BLaER1 (cell line): ENCODE measurements at regions not wholly inside any gene's neighbourhood (a gene's known extent, or its start where the extent isn't known, plus 50 kb on each side); places are given as distances from the start of the nearest gene placed in this dataset.

Experiments used
- H3K27ac ChIP-seq: shearing (Covaris generic); formaldehyde crosslinking; 2 replicates; pipeline ENCODE4 v1.8.1; 2022
- H3K27me3 ChIP-seq: shearing (Covaris generic); formaldehyde crosslinking; 2 replicates; pipeline ENCODE4 v1.8.1; 2022
- H3K36me3 ChIP-seq: shearing (Covaris generic); formaldehyde crosslinking; 2 replicates; pipeline ENCODE4 v1.8.1; 2022
- H3K4me1 ChIP-seq: shearing (Covaris generic); formaldehyde crosslinking; 2 replicates; pipeline ENCODE4 v1.8.1; 2022
- H3K4me2 ChIP-seq: shearing (Covaris generic); formaldehyde crosslinking; 2 replicates; pipeline ENCODE4 v1.8.1; 2022
- H3K4me3 ChIP-seq: shearing (Covaris generic); formaldehyde crosslinking; 2 replicates; pipeline ENCODE4 v1.8.1; 2022
- H3K9ac ChIP-seq: shearing (Covaris generic); formaldehyde crosslinking; 2 replicates; pipeline ENCODE4 v1.8.1; 2022
- H3K9me3 ChIP-seq: shearing (Covaris generic); formaldehyde crosslinking; 2 replicates; pipeline ENCODE4 v1.8.1; 2022
- H4K20me1 ChIP-seq: shearing (Covaris generic); formaldehyde crosslinking; 2 replicates; pipeline ENCODE4 v1.8.1; 2022
- Cebpa-rat ChIP-seq: shearing (Covaris generic); IDR thresholded peaks from 2 replicates; pipeline ENCODE4 v1.8.1; 2022

DNA sequence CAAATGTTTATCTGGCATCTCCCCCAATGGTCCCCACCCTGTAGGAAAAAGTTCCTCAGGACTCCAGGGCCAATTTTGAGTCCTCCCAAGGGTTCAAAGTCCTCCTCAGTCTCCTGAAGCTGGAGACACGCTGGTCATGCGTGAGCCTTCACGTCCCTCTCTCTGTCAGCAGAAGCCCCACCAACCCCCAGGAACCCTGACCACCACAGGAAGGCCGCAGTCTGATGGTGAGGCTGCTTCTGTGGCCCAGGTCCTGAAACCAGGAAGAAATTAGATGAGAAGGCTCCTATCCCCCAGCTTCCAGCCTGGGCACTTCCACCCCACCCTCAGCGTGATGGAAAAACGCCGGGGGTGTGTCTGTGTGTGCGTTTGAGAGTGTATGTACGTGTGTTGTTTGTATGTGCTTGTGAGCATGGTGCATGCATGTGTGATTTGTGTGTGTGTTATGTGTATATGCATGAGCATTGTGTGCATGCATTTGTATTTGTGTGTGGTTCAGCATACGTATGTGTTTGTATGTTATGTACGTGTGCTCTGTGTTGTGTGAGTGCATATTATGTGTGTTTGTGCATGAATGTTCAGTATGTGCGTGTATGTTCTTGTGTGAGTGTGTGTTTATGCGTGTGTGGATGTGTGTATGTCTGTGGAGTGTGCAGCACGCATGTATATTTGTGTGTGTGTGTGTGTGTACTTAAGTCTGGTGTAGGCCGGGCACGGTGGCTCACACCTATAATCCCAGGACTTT, 92.5 kb downstream of the SIK1 start:
- no peak overlapping the region for H3K27ac ChIP-seq
- no peak for TF ChIP-seq Cebpa-rat
- no peaks in the 10 kb centered on the region for H3K9me3 ChIP-seq
- H3K9ac ChIP-seq: no peak overlapping the region
- no peak overlapping the region for H3K4me2 ChIP-seq
- no peaks in the 10 kb centered on the region for H3K27me3 ChIP-seq
- H3K4me3 ChIP-seq: no peak overlapping the region
- H3K4me1 ChIP-seq: peaks cover 32% of the 10 kb centered on the region
- H3K36me3 ChIP-seq: no peaks in the 10 kb centered on the region
- H4K20me1 ChIP-seq: no peaks in the 10 kb centered on the region

- Histone ChIP-seq H4K20me1 (no peaks in the 10 kb centered on the region), H3K36me3 (no peaks in the 10 kb centered on the region), H3K4me3 (no peak overlapping the region), H3K9me3 (no peaks in the 10 kb centered on the region), H3K4me2 (0 out of 2 replicates have a peak overlapping the region, but pooled peaks have one; percentile 19), H3K27ac (no peak overlapping the region), H3K27me3 (no peaks in the 10 kb centered on the region), H3K4me1 (peaks cover 23% of the 10 kb centered on the region), H3K9ac (no peak overlapping the region)
- TF ChIP-seq Cebpa-rat: no peak
These were observed 93.5 kb downstream of the SIK1 start for GRCh38 chr21:43333298-43334062.

DNA sequence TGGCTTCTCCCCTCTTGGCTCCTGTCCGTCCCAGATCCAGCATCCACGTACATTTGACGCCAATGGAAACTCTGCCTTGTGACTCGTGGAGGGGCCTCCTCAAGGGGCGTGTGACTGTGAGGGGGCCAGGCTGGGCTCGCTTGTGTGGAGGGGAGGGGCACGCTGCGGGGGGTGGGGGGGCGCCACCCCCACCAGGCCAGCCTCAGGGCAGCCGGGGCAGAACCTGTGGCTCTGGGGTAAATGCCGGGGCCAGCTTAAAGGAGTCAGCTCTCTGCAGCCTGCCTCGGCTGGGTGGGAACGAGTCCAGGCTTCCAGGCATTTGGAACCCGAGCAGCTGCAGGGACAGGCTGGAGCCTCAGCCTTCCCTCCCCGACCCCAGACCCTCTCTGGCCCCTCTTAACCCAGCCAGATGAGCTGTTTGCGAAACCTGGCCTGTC, 94.1 kb downstream of the SIK1 start:
- H3K9ac ChIP-seq: no peak overlapping the region
- H3K4me3 ChIP-seq: no peak overlapping the region
- 0 out of 2 replicates have a peak overlapping the region, but pooled peaks have one; percentile 19 for H3K4me2 ChIP-seq
- H3K36me3 ChIP-seq: no peaks in the 10 kb centered on the region
- H3K4me1 ChIP-seq: peaks cover 17% of the 10 kb centered on the region
- no peaks in the 10 kb centered on the region for H3K27me3 ChIP-seq
- no peaks in the 10 kb centered on the region for H3K9me3 ChIP-seq
- no peaks in the 10 kb centered on the region for H4K20me1 ChIP-seq
- H3K27ac ChIP-seq: no peak overlapping the region
- TF ChIP-seq Cebpa-rat: no peak

DNA sequence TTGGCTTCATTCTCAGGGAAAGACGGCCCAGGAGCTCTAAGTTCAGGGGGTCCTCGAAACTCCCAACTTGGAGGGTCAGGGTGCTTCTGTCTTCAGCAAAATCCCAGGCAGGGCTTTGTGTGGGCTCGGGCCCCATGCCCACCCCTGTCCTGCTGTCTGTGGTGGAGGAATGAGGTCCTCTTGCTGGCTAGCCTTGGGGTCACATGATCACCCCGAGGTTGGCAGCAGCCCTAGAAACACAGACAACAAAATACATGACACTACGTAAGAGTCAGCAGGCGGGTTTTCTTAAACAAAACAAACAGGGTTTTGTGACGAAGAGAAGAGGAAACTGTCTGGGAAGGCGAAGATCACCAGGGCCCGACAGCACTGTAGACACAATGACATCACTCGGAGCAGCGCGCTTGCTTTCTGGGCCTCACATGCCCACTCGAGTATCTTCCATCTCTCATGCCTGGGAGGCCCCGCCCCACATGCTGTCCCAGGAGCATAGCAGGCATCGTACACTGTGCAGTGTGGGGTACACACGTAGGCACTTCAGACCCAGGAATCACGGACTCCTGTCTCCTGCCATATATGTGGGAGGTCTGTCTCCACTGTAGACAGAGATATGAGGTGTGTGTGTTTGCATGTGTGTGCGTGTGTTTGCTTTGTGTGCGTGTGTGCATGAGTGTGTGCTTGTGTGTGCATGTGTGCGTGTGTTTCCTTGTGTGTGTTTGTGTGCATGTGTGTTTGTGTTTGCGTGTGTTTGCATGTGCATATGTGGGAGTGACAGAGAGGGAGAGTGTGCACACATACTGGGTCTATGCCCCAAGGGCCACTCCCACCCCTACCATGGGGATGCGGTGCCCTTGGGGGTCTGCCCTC, 94.7 kb downstream of the SIK1 start:
- Histone ChIP-seq H3K4me2 (no peak overlapping the region), H3K36me3 (no peaks in the 10 kb centered on the region), H4K20me1 (no peaks in the 10 kb centered on the region), H3K27ac (no peak overlapping the region), H3K9me3 (no peaks in the 10 kb centered on the region), H3K4me1 (peaks cover 14% of the 10 kb centered on the region; the same call in 1 of the 2 replicates), H3K9ac (no peak overlapping the region), H3K4me3 (no peak overlapping the region), H3K27me3 (no peaks in the 10 kb centered on the region)
- no peak for TF ChIP-seq Cebpa-rat

GRCh38 chr21:43331111-43331961, 95.6 kb downstream of the SIK1 start:
- no peak overlapping the region for H3K4me2 ChIP-seq
- no peak overlapping the region for H3K9ac ChIP-seq
- no peaks in the 10 kb centered on the region for H3K9me3 ChIP-seq
- TF ChIP-seq Cebpa-rat: 0 out of 2 replicates have a peak, but pooled peaks have one; percentile 9
- no peak overlapping the region for H3K4me3 ChIP-seq
- no peaks in the 10 kb centered on the region for H4K20me1 ChIP-seq
- H3K27me3 ChIP-seq: no peaks in the 10 kb centered on the region
- no peaks in the 10 kb centered on the region for H3K36me3 ChIP-seq
- peaks cover 14% of the 10 kb centered on the region; the same call in 1 of the 2 replicates for H3K4me1 ChIP-seq
- no peak overlapping the region for H3K27ac ChIP-seq

DNA sequence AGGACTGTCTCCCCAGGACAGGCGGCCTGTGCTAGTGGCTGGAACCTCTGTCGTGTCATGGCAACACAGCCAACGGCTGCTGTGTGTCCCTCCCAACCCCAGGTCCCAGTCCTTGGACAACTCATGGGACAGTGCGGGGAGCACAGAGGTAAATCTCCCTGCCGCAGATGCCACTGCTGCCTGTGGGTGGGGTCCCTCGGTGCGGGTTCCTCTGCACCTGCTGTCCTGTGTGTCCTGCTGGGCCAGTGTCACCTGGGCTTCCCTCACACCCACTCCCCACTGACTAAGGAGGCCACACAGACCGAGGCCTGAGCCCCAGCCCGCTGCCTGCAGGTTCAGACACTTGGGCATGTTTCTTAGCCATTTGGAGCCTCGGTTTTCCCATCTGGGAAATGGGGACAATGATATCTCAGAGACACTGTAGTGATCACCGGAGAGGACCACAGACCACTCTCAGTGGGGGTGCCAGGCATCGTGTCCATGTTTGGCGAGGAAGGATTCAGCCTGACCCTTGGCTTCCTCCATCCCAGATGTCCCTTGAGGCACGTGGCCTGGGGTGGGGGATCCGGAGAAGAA, 96.5 kb downstream of the SIK1 start:
- no peak overlapping the region for H3K4me2 ChIP-seq
- H3K4me1 ChIP-seq: peaks cover 19% of the 10 kb centered on the region
- no peaks in the 10 kb centered on the region for H4K20me1 ChIP-seq
- no peak overlapping the region for H3K27ac ChIP-seq
- H3K9ac ChIP-seq: no peak overlapping the region
- no peaks in the 10 kb centered on the region for H3K27me3 ChIP-seq
- H3K9me3 ChIP-seq: no peaks in the 10 kb centered on the region
- TF ChIP-seq Cebpa-rat: no peak
- H3K4me3 ChIP-seq: no peak overlapping the region
- no peaks in the 10 kb centered on the region for H3K36me3 ChIP-seq

- Histone ChIP-seq H3K9ac (no peak overlapping the region), H3K27me3 (no peaks in the 10 kb centered on the region), H3K9me3 (no peaks in the 10 kb centered on the region), H3K36me3 (no peaks in the 10 kb centered on the region), H3K4me3 (no peak overlapping the region), H4K20me1 (no peaks in the 10 kb centered on the region), H3K4me2 (no peak overlapping the region), H3K4me1 (peaks cover 18% of the 10 kb centered on the region), H3K27ac (no peak overlapping the region)
- no peak for TF ChIP-seq Cebpa-rat
These were observed 97.1 kb downstream of the SIK1 start for GRCh38 chr21:43329711-43330269.

- no peaks in the 10 kb centered on the region for H4K20me1 ChIP-seq
- no peaks in the 10 kb centered on the region for H3K9me3 ChIP-seq
- peaks cover 18% of the 10 kb centered on the region for H3K4me1 ChIP-seq
- H3K36me3 ChIP-seq: no peaks in the 10 kb centered on the region
- no peak overlapping the region for H3K27ac ChIP-seq
- TF ChIP-seq Cebpa-rat: no peak
- H3K4me2 ChIP-seq: no peak overlapping the region
- no peaks in the 10 kb centered on the region for H3K27me3 ChIP-seq
- H3K4me3 ChIP-seq: no peak overlapping the region
- H3K9ac ChIP-seq: no peak overlapping the region
These were observed 97.8 kb downstream of the SIK1 start for GRCh38 chr21:43328958-43329691.
